HCT116 (cell line): ENCODE measurements at regions not wholly inside any gene's neighbourhood (a gene's known extent, or its start where the extent isn't known, plus 50 kb on each side); places are given as distances from the start of the nearest gene placed in this dataset.

ENCODE experiments used
- ATAC-seq: fragments of 200-7000 bp; cut with Tn5 transposase; 2 replicates; pipeline ENCODE4 v1.9.1; 2020; ENCODE audit warnings: mild to moderate bottlenecking, moderate library complexity
- BruUV-seq: library from RNA; stranded (reverse); fragments of 400-500 nt; replicated peaks from 2 replicates; lab custom pipeline; 2021; lab: Mats Ljungman, UMichigan
- CTCF ChIA-PET: fragments of 300-600 bp; sonication (Branson Sonifier 250); formaldehyde crosslinking; loops from one replicate; lab custom pipeline; 2021; ENCODE audit warnings: antibody characterized with exemption; lab: Charles Lee
- POLR2A ChIA-PET: fragments of 300-600, 350-600 bp; sonication (Branson Sonifier 250); formaldehyde crosslinking; loops from one replicate; lab custom pipeline; 2021; ENCODE audit warnings: antibody characterized with exemption; lab: Charles Lee
- RAD21 ChIA-PET, 2 experiments: fragments of 300-600 bp; sonication (Branson Sonifier 250); formaldehyde crosslinking; loops; one replicate each; lab custom pipeline; 2023; ENCODE audit warnings: low total read pairs in 2 of 2; ENCODE audit not compliant: uncharacterized antibody in 2 of 2, unreplicated experiment in 2 of 2, low non-redundant PET in 1 of 2; lab: Charles Lee
- DNase-seq: peaks from one replicate; pipeline ENCODE4 v3.0.0-alpha.2; 2010; ENCODE audit warnings: low read depth, low spot score
- H2AFZ ChIP-seq: fragments of 200-600 bp; shearing (Covaris generic), sonication (generic); 2 replicates; pipeline ENCODE4 v1.6.1; 2017; ENCODE audit warnings: low read depth, mixed run types, mixed read lengths, antibody characterized with exemption, low read length; ENCODE audit not compliant: poor library complexity, severe bottlenecking
- H3K27ac ChIP-seq: 2 replicates; pipeline ENCODE4 v1.5.1; 2012; ENCODE audit warnings: low read depth, low read length
- H3K27me3 ChIP-seq: fragments of 200-600 bp; sonication (generic); 2 replicates; pipeline ENCODE4 v1.6.1; 2016; ENCODE audit warnings: mixed run types, low read length, mixed read lengths; ENCODE audit not compliant: insufficient read depth
- H3K36me3 ChIP-seq, 2 experiments: fragments of 200-500 bp in 1 of 2; fragments of 200-600 bp in 1 of 2; sonication (Bioruptor generic) in 1 of 2; sonication (generic) in 1 of 2; 2 replicates each; pipeline versions ENCODE4 v1.5.1 to v1.6.1; 2014 to 2016; ENCODE audit warnings: low read length in 2 of 2, inconsistent platforms in 1 of 2, mixed read lengths in 1 of 2, mixed run types in 1 of 2; ENCODE audit not compliant: insufficient read depth in 2 of 2, control insufficient read depth in 1 of 2
- H3K4me1 ChIP-seq, 2 experiments: fragments of 200-600 bp in 1 of 2; sonication (generic) in 1 of 2; 2 replicates each; pipeline versions ENCODE4 v1.5.1 to v1.6.1; 2012 to 2017; ENCODE audit warnings: low read length in 2 of 2, inconsistent platforms in 1 of 2, mild to moderate bottlenecking in 1 of 2, mixed read lengths in 1 of 2, mixed run types in 1 of 2, moderate library complexity in 1 of 2; ENCODE audit not compliant: insufficient read depth in 2 of 2, control insufficient read depth in 1 of 2
- H3K4me2 ChIP-seq: fragments of 200-600 bp; sonication (generic); 2 replicates; pipeline ENCODE4 v1.6.1; 2017; ENCODE audit warnings: mixed run types, low read length, mixed read lengths
- H3K4me3 ChIP-seq, 2 experiments: fragments of 200-600 bp in 1 of 2; sonication (generic) in 1 of 2; replicated peaks in 1 of 2; 2 replicates each; pipeline ENCODE4 v1.5.1; 2011 to 2016; ENCODE audit warnings: low read length in 2 of 2, control low read depth in 1 of 2, low read depth in 1 of 2, mild to moderate bottlenecking in 1 of 2, mixed read lengths in 1 of 2, mixed run types in 1 of 2
- H3K79me2 ChIP-seq: fragments of 200-600 bp; sonication (generic); 2 replicates; pipeline ENCODE4 v1.6.1; 2017; ENCODE audit warnings: mild to moderate bottlenecking, mixed run types, low read length, moderate library complexity, mixed read lengths; ENCODE audit not compliant: insufficient read depth
- H3K9ac ChIP-seq: fragments of 200-600 bp; sonication (generic); 2 replicates; pipeline ENCODE4 v1.6.1; 2016; ENCODE audit warnings: low read length, mixed read lengths
- H3K9me2 ChIP-seq: fragments of 200-600 bp; sonication (generic), shearing (Covaris generic); 2 replicates; pipeline ENCODE4 v1.6.1; 2017; ENCODE audit warnings: mixed run types, mild to moderate bottlenecking, moderate library complexity; ENCODE audit not compliant: insufficient read depth
- H3K9me3 ChIP-seq, 2 experiments: fragments of 200-500 bp in 1 of 2; fragments of 200-600 bp in 1 of 2; sonication (Bioruptor generic) in 1 of 2; sonication (generic) in 1 of 2; 2 replicates each; pipeline ENCODE4 v1.6.1; 2014 to 2017; ENCODE audit warnings: low read length in 2 of 2, mixed read lengths in 2 of 2, inconsistent platforms in 1 of 2, low read depth in 1 of 2, mild to moderate bottlenecking in 1 of 2, mixed run types in 1 of 2, moderate library complexity in 1 of 2; ENCODE audit not compliant: control insufficient read depth in 1 of 2, insufficient read depth in 1 of 2
- H4K20me1 ChIP-seq: fragments of 200-600 bp; sonication (generic), shearing (Covaris generic); 2 replicates; pipeline ENCODE4 v1.6.1; 2017; ENCODE audit warnings: mixed run types, mild to moderate bottlenecking, moderate library complexity; ENCODE audit not compliant: insufficient read depth
- CEBPB ChIP-seq: IDR thresholded peaks from 2 replicates; pipeline ENCODE4 v1.6.1; 2012; ENCODE audit warnings: low read depth
- EGR1 ChIP-seq: IDR thresholded peaks from 2 replicates; pipeline ENCODE4 v1.6.1; 2012; ENCODE audit warnings: low read depth
- ELF1 ChIP-seq: IDR thresholded peaks from 2 replicates; pipeline ENCODE4 v1.6.1; 2012; ENCODE audit warnings: low read depth, borderline replicate concordance
- EZH2 ChIP-seq: fragments of 200-600 bp; sonication (generic); IDR thresholded peaks from 2 replicates; pipeline ENCODE4 v1.6.1; 2017; ENCODE audit warnings: antibody characterized with exemption, mixed run types
- EZH2phosphoT487 ChIP-seq: fragments of 200-600 bp; IDR thresholded peaks from 2 replicates; pipeline ENCODE4 v1.6.1; 2018; ENCODE audit warnings: antibody characterized with exemption, borderline replicate concordance
- FOSL1 ChIP-seq: IDR thresholded peaks from 2 replicates; pipeline ENCODE4 v1.6.1; 2012; ENCODE audit warnings: low read depth
- POLR2AphosphoS5 ChIP-seq: IDR thresholded peaks from 2 replicates; pipeline ENCODE4 v1.6.1; 2011; ENCODE audit warnings: mild to moderate bottlenecking, low read depth, low read length, moderate library complexity
- RAD21 ChIP-seq: IDR thresholded peaks from 2 replicates; pipeline ENCODE4 v1.6.1; 2012; ENCODE audit warnings: low read depth, mild to moderate bottlenecking
- TCF7L2 ChIP-seq: IDR thresholded peaks from 2 replicates; pipeline ENCODE4 v1.7.0; 2011; ENCODE audit warnings: borderline replicate concordance, inconsistent platforms; ENCODE audit not compliant: insufficient read depth, insufficient read length; ENCODE audit errors: extremely low read depth
- ZFX ChIP-seq: fragments of 450-650 bp; IDR thresholded peaks from 2 replicates; pipeline ENCODE4 v1.6.1; 2017
- intact Hi-C: fragments of 100-400 bp; cut with micrococcal nuclease; formaldehyde crosslinking; loops from 2 replicates; pipeline ENCODE4 v1.10.0; 2022
- TF ChIP-seq, protein P1 (sequence below): IDR thresholded peaks from 2 replicates; pipeline ENCODE4 v1.6.1; 2012; ENCODE audit warnings: low read depth
- TF ChIP-seq, protein P2 (sequence below), 3 experiments: fragments of 200-600 bp in 1 of 3; sonication (generic) in 1 of 3; IDR thresholded peaks in 2 of 3; conservative IDR thresholded peaks in 1 of 3; 2 replicates each; pipeline ENCODE4 v1.5.1; 2012 to 2017; ENCODE audit warnings: low read depth in 2 of 3, low read length in 2 of 3, antibody characterized with exemption in 1 of 3, borderline replicate concordance in 1 of 3, control low read depth in 1 of 3, mild to moderate bottlenecking in 1 of 3, mixed read lengths in 1 of 3, mixed run types in 1 of 3, moderate library complexity in 1 of 3; ENCODE audit not compliant: insufficient read depth in 1 of 3
- TF ChIP-seq, protein P3 (sequence below): IDR thresholded peaks from 2 replicates; pipeline ENCODE4 v1.6.1; 2012

DNA sequence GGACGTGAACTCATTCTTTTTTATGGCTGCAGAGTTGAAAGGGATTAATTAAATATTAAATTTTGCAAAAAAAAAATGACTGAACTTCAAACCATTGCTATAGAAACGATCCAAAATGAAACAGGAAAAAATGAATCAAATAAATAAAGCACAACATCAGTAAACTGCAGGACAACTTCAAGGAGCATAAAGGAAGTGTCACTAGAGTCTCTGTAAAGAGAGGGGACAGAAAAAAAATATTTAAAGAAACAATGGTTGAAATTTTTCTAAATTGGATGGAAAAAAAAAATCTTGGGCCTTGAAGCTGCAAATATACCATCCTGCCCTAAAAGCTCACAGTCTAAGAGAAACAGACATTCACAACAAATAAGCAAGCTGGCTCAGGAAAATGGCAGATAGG is 339.3 kb upstream of the INTU start:
- H3K27me3 ChIP-seq = no peaks in the 10 kb centered on the region
- BruUV-seq = no TSS peak
- intact Hi-C loops = no loop called here
- H3K4me2 ChIP-seq = no peak overlapping the region
- no peaks in the 10 kb centered on the region for H3K9me2 ChIP-seq
- ATAC-seq = no peak
- TF ChIP-seq, protein P1, sequence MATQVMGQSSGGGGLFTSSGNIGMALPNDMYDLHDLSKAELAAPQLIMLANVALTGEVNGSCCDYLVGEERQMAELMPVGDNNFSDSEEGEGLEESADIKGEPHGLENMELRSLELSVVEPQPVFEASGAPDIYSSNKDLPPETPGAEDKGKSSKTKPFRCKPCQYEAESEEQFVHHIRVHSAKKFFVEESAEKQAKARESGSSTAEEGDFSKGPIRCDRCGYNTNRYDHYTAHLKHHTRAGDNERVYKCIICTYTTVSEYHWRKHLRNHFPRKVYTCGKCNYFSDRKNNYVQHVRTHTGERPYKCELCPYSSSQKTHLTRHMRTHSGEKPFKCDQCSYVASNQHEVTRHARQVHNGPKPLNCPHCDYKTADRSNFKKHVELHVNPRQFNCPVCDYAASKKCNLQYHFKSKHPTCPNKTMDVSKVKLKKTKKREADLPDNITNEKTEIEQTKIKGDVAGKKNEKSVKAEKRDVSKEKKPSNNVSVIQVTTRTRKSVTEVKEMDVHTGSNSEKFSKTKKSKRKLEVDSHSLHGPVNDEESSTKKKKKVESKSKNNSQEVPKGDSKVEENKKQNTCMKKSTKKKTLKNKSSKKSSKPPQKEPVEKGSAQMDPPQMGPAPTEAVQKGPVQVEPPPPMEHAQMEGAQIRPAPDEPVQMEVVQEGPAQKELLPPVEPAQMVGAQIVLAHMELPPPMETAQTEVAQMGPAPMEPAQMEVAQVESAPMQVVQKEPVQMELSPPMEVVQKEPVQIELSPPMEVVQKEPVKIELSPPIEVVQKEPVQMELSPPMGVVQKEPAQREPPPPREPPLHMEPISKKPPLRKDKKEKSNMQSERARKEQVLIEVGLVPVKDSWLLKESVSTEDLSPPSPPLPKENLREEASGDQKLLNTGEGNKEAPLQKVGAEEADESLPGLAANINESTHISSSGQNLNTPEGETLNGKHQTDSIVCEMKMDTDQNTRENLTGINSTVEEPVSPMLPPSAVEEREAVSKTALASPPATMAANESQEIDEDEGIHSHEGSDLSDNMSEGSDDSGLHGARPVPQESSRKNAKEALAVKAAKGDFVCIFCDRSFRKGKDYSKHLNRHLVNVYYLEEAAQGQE = no peak
- TF ChIP-seq POLR2AphosphoS5 = no peak
- no peak for TF ChIP-seq EGR1
- no peak for TF ChIP-seq EZH2phosphoT487
- TF ChIP-seq RAD21 = no peak
- TF ChIP-seq CEBPB = no peak
- no peak for TF ChIP-seq EZH2
- ChIA-PET CTCF (no interaction called here), POLR2A (no interaction called here), RAD21 (no interaction called here)
- no peak overlapping the region for H3K4me3 ChIP-seq
- H3K79me2 ChIP-seq = no peaks in the 10 kb centered on the region
- DNase-seq = no peak
- H4K20me1 ChIP-seq = no peaks in the 10 kb centered on the region
- no peak overlapping the region for H3K9ac ChIP-seq
- no peak overlapping the region for H3K27ac ChIP-seq
- H3K36me3 ChIP-seq = no peaks in the 10 kb centered on the region
- no peak overlapping the region for H2AFZ ChIP-seq
- H3K9me3 ChIP-seq = peaks cover 0 to 7% of the 10 kb centered on the region in 2 experiments; a peak in 1 of 4 replicates
- H3K4me1 ChIP-seq = no peaks in the 10 kb centered on the region

DNA sequence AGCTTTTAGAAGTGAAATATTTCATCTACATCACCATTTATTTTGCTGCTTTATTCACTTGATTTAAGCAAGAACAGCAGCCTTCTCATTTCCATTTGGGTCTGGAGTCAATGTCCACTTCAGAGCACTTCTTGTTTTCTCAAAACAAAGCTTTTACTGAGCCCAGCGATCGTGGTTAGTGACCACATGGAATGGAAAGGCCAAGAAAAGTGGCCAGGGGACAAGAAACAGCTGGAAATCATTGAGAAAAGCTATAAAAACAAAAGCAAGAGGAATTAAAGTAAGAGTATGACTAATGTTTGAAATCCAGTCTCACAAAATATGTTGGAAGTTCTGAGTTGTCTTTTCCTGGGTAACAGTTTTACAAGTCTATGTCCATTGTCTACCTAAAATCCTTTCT is 328.4 kb upstream of the INTU start:
- no TSS peak for BruUV-seq
- H3K27ac ChIP-seq = no peak overlapping the region
- no peak for ATAC-seq
- ChIA-PET POLR2A (no interaction called here), CTCF (no interaction called here), RAD21 (no interaction called here)
- H3K4me3 ChIP-seq = no peak overlapping the region
- H2AFZ ChIP-seq = no peak overlapping the region
- peaks cover 0 to 2% of the 10 kb centered on the region in 2 experiments; a peak in 2 of 4 replicates for H3K4me1 ChIP-seq
- no peaks in the 10 kb centered on the region for H3K27me3 ChIP-seq
- peaks cover 0 to 3% of the 10 kb centered on the region in 2 experiments; a peak in 1 of 4 replicates for H3K9me3 ChIP-seq
- no peaks in the 10 kb centered on the region for H4K20me1 ChIP-seq
- no peaks in the 10 kb centered on the region for H3K9me2 ChIP-seq
- intact Hi-C loops = no loop called here
- no peaks in the 10 kb centered on the region for H3K79me2 ChIP-seq
- H3K9ac ChIP-seq = no peak overlapping the region
- H3K36me3 ChIP-seq = no peaks in the 10 kb centered on the region
- no peak for DNase-seq
- H3K4me2 ChIP-seq = no peak overlapping the region
- TF ChIP-seq, protein P2, sequence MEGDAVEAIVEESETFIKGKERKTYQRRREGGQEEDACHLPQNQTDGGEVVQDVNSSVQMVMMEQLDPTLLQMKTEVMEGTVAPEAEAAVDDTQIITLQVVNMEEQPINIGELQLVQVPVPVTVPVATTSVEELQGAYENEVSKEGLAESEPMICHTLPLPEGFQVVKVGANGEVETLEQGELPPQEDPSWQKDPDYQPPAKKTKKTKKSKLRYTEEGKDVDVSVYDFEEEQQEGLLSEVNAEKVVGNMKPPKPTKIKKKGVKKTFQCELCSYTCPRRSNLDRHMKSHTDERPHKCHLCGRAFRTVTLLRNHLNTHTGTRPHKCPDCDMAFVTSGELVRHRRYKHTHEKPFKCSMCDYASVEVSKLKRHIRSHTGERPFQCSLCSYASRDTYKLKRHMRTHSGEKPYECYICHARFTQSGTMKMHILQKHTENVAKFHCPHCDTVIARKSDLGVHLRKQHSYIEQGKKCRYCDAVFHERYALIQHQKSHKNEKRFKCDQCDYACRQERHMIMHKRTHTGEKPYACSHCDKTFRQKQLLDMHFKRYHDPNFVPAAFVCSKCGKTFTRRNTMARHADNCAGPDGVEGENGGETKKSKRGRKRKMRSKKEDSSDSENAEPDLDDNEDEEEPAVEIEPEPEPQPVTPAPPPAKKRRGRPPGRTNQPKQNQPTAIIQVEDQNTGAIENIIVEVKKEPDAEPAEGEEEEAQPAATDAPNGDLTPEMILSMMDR (IDR thresholded peaks at IDR 0.05 in 2 of 3, conservative IDR thresholded peaks at IDR 0.05 in 1 of 3; ENCODE audit: borderline replicate concordance in 1 of 3, insufficient read depth in 1 of 3, low read depth in 2 of 3, low read length in 2 of 3) = no peak
- TF ChIP-seq FOSL1 (no peak), ELF1 (no peak), TCF7L2 (no peak), ZFX (no peak), EZH2 (no peak), RAD21 (no peak), EZH2phosphoT487 (no peak)
- TF ChIP-seq, protein P3, sequence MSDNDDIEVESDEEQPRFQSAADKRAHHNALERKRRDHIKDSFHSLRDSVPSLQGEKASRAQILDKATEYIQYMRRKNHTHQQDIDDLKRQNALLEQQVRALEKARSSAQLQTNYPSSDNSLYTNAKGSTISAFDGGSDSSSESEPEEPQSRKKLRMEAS = no peak
